ENCODE measurements at regions not wholly inside any gene's neighbourhood (a gene's known extent, or its start where the extent isn't known, plus 50 kb on each side); places are given as distances from the start of the nearest gene placed in this dataset.
"Not testable (repeated sequence)": the region's sequence is repeated elsewhere in the genome, so short reads cannot be mapped to it uniquely, and the experiment has no call there.

DNA sequence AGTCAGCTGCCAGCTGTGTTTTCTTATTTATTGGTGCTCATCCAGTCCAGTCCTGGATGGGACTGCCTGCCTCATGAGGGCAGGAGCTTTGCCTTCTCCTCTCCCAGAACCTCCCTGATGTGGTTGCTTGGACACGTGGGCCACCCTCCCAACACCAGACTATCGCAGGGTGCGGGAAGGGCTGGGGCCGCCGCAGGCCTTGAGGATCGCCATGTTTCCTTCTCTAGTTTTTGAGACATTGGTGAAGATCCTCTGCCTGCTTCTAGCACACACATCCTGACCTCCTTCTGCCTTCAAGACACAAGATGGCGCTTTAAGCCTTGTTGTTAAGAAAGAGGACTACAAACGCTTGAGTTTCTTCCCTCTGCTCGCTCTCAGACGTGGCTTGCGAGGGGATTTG lies 2937.0 kb downstream of the RPIA start:
- DNase-seq (ENCODE audit: low spot score) = not testable (repeated sequence)

DNA sequence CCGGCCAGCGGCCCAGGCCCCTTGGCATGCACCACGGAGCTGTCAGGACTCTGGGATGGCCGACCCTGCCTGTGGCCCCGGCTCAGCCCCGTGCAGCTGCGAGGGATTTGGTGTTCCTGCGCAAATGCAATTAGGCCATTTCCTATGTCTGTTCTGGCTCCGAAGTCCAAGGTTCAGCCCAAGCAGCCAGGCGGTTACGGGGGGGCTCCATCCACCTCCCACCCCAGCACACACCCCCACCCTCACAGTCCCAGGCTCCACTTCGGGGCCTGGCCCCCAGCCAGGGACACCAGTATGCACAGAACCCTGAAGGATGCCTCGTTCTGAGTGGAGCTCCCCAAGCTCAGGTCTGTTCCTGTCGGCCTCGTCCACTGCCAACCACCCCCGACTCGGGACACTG lies 2965.7 kb downstream of the RPIA start:
- not testable (repeated sequence) for DNase-seq (ENCODE audit: low spot score)

DNA sequence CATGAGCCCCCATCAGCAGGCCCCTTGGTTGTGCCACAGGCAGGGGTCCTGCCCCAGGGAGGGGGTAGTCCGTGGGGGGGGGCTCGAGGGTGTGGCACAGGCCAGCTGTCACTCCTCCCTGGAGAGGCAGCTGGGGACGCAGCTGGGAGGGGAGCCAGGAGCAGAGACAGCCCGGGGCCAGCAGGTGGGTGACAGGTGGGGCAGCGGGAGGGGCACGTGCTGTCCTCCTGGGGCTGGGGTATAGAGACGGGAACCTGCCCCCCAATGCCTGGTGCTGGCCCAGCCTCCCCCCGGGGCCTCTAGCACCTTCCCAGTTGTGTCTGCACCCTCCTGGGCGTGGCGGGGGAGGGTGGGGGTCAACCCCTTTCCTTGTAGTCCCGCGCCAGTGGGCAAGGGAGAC lies 2966.9 kb downstream of the RPIA start:
- not testable (repeated sequence) for DNase-seq (ENCODE audit: low spot score)

DNA sequence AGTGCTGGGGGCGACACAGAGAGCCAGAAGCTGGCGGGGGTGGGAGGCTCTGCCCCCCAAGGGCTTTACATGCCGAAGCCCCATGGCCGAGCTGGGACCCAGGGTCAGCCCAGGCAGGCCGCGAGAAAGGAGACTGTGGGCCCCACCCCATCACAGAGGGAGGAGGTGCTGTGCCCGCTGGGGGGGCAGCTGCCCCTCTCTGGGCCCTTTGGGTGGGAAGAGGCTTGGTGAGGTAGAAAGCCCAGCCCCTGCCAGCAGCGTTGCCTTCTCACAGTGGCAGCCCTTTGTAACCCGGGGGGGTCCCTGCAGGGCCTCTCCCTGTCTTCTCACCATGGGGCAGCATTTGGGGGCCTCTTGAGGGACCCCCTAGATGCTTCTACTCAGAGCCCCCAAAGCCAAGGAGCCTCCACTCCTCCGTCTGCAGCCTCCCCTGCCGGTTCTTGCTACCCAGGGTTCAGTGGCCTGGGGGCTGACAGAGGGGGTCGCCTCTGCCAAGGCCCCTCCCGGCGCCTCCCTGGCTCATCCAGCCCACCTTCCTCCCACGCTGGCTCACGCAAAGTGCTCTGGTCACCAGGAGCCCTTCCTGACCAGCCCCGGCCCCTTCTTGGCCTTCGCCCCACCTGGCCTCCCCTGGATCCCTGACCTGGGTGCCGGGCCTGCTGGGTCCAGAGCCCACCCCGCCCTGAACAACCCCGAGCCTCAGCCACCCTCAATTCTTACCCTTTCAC lies 2967.9 kb downstream of the RPIA start:
- DNase-seq (ENCODE audit: low spot score) = not testable (repeated sequence)

DNA sequence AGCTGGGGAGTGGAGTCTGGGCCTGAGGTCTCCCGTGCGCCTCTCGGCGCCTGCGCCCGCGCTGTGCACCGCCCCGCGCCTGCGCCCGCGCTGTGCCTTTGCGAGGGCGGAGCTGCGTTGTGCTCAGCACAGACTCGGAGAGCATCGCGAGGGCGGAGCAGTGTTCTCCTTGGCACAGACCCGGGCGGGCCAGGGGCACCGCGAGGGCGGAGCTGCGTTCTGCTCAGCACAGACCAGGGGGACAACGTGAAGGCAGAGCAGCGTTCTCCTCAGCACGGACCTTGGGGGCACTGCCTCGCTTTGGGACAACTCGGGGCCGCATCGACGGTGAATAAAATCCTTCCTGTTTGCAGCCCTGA lies 2968.4 kb downstream of the RPIA start:
- DNase-seq (ENCODE audit: low spot score) = peak; percentile 49

DNA sequence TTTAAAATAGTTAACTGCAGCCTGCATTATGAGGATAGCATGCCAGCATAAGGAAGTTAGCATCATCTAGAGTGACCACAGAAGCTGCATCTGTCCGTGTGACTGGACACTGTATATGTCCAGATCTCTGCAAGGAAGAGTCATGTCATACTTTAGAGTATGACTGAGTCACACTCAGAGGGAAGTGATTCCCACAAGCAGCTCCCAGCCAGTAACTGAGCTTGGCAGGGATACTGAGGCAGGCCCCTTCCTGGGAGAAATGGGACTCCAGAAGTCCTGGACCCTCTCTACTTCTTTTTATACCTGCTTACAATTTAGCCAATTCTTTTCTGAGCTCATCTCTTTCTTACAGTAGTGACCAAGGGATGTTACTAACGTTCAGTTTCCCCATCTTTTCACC lies 2975.9 kb downstream of the RPIA start:
- not testable (repeated sequence) for DNase-seq (ENCODE audit: low spot score)

DNA sequence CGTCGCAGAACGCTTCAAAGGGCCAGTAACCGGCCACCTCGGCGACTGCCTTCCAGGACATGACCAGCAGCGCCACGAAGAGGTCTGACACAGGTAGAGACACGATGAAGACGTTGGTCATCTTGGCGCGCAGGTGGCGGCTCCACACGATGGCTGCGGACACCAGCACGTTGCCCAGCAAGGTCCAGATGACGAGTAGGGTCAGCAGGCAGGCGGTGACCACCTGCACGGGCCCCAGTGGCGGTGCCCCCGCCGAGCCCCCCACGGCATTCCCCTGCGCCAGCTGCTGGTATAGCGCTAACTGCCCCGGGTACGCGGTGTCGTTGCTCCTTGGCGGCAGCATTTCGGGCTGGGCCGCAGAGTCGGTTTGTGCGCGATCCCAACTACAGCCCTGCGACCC lies 2994.1 kb downstream of the RPIA start:
- not testable (repeated sequence) for DNase-seq (ENCODE audit: low spot score)

DNA sequence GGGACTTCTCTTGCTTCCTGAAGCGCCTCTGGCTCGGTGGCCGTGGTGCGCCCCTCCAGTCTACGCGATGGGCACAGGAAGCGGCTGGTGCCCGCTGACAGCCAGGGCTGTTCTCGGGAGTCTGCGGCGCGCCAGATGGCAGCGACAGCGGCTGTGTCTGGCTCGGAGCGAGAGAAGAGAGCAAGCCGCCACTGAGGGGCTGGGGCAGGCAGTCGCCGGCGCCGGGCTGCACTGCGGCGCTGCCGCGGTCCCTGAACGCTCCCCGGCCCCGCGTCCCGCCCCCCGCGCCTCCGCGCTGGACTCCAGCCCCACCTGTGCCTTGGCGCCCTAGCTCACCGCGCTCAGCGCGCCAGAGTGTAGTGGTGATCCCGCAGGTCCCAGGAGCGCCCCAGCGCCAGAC lies 2994.6 kb downstream of the RPIA start:
- not testable (repeated sequence) for DNase-seq (ENCODE audit: low spot score)
